GM19025 (cell line): ENCODE measurements at regions not wholly inside any gene's neighbourhood (a gene's known extent, or its start where the extent isn't known, plus 50 kb on each side); places are given as distances from the start of the nearest gene placed in this dataset.

Experiments
- ATAC-seq: cut with Tn5 transposase; IDR thresholded peaks from one replicate; pipeline ENCODE4 v1.9.1; 2021; ENCODE audit warnings: mild to moderate bottlenecking, low read depth, moderate library complexity; ENCODE audit not compliant: unreplicated experiment

DNA sequence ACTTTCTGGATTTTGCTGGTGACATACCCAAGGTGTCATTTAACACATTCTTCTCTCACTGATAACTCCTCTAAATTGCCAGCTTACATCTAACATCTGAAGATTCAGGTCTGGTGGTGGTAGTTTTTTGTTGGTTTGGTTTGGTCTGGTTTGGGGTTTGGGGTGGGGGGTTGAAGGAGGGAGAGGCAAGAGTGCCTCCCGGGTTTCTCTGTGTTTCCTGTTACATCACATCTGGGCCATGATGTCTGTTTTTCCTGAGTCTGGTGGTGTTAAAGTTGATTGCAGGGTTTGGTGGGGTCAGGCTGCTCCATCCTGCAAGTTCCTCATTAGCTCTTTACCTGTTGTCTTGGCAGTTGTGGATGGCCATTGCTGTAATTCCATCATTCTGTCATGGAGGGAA is 155.8 kb upstream of the UBL3 start:
- ATAC-seq: no peak

GRCh38 chr13:30004204-30004603 is 153.8 kb upstream of the UBL3 start:
- ATAC-seq: no peak

GRCh38 chr13:30002577-30002976 is 152.2 kb upstream of the UBL3 start:
- ATAC-seq: no peak

DNA sequence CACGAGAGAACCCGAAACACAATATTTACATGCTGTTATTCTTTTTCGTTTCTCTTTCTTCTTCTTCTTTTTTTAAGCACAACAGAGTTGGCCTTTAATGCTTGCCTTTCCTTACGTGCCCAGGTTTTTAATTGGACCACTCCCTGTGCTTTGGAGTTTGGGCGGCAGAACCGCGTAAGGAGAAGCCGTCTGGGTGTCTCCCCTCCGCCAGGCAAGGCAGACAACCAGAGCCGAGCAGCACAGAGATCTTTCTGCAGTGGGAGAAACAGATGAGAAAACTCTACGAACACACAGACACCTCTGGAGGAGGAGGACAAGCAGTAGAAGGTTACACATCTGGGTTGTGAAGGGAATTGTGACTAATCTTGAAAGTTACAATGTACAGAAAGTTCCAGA is 150.0 kb upstream of the UBL3 start:
- ATAC-seq: no peak

GRCh38 chr13:29999492-30000369 is 149.3 kb upstream of the UBL3 start:
- ATAC-seq: no peak

- ATAC-seq: no peak
Measured at GRCh38 chr13:29996316-29996715, 145.9 kb upstream of the UBL3 start.

- ATAC-seq: no peak
Measured at GRCh38 chr13:29994911-29995595, 144.6 kb upstream of the UBL3 start.

DNA sequence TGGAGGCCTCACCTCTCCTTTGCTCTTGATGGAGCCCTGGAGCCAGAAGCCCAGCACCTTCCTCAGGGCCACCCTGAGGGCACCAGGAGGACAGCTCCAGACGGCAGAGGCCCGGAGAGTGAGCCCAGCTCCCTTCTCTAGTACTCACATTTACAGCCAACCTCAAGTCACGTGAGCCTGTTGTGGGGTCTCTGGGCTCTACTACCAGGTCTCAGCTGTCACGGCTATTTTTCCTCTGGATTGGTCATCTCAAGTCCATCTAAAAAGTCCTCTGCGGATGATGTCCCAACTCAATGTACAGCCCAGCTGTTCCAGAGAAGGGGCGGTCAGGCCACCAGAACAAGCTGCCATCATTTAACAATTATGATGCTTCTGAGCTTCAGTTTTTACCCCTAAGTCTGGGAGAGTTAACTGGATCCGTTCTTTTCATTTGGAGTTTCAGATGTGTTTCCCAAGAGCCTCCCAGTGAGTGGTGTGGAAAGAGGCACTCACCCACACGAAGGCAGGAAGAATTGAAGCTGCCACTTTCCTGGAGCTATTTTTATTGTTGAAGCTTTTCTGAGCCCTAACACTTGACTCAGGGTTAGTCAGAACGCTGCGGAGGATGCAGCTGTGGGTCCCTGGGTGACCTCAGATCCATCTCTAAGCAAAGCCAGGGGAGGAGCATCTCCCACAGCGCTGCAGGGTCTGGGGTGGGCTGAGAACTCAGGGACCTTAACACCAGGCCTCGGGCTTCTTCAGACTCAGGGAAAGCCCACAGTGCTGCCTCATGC is 143.5 kb upstream of the UBL3 start:
- ATAC-seq: no peak

DNA sequence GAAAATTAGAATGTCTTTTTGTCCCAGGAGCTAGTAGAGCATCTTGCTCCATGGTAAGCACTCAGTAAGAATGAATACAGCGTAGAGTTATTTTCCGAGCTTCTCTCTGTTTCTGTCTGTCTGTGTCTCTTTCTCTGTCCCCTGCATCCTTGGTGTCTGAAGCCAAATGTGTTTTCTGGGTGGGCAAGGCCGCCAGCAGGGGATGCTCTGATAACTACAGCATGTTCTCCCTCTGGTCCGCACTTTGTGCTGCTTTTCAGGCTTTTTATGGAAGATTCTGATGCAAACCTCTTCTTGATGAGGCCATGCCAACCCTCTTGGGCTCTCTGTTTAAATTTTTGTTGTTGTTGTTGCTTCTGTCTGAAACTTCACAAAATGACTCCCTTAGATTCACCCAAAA is 142.8 kb upstream of the UBL3 start:
- ATAC-seq: no peak

GRCh38 chr13:29991343-29991742 is 140.9 kb upstream of the UBL3 start:
- ATAC-seq: no peak

DNA sequence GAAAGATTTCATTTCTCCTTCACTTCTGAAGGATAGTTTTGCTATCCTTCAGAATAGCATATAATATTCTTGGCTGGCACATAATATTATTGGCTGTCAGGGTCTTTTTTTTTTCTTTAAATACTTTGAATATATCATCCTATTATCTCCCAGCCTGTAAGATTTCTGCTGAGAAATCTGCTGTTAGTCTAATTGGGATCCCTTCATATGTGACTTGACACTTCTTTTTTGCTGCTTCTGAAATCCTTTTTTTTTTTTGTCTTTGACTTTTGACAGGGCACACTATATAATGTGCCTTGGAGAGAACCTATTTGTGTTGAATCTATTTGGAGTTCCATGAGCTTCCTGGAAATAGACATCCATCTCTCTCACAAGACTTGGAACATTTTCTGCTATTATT is 136.9 kb upstream of the UBL3 start:
- ATAC-seq: no peak

- no peak for ATAC-seq
Measured at GRCh38 chr13:29980339-29980738, 129.9 kb upstream of the UBL3 start.

DNA sequence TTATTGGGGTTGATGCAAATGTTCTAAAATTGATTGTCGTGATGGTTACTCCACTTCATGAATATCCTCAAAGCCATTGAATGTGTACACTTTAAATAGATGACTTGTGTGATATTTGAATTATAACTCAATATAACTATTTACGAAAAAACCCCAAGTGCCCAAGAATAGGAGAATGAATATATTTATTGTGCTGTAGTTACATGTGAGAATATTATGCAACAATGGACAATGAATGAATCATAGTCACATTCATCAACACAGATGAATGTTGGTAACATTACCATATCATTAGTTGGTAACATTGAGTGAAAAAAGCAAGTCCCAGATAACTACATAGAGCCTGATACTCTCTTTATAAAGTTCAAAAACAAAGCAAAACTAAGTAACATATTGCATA is 127.8 kb upstream of the UBL3 start:
- no peak for ATAC-seq

GRCh38 chr13:29977476-29978120 is 127.2 kb upstream of the UBL3 start:
- ATAC-seq: no peak

- ATAC-seq: no peak
Measured at GRCh38 chr13:29976535-29976934, 126.1 kb upstream of the UBL3 start.

GRCh38 chr13:29975283-29975682 is 124.9 kb upstream of the UBL3 start:
- ATAC-seq: no peak

- ATAC-seq: no peak
Measured at GRCh38 chr13:29969286-29969685, 118.9 kb upstream of the UBL3 start.

DNA sequence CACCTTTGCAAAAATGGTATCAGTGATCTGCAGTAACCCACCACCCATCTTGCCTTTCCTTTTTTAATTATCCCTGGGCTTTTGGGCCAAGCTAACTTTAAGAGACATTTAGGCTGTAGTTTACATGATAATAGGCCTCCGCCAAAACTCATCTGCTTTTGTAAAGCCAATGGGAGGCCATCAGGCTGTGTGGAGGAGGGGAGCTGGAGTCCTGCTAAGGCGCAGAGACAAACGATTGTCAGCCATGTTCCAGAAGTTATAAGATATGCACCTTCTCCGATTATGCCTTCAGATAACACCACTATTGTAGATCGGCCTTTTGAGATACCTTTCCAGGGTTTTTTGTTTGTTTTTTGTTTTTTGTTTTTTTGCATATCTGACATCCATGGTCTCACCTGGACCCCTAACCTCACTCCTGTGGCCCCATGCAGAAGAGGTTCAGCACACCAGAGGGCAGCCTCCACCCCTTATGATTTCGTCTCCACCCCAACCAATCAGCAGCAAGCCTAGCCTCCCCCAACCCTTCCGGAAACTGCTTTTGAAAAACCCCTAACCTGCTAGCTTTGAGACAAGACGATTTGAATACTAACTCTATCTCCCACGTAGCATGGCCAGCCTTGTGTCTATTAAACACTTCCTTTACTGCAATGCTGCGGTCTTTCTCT is 113.9 kb upstream of the UBL3 start:
- no peak for ATAC-seq

- ATAC-seq: no peak
Measured at GRCh38 chr13:29963089-29963488, 112.7 kb upstream of the UBL3 start.

DNA sequence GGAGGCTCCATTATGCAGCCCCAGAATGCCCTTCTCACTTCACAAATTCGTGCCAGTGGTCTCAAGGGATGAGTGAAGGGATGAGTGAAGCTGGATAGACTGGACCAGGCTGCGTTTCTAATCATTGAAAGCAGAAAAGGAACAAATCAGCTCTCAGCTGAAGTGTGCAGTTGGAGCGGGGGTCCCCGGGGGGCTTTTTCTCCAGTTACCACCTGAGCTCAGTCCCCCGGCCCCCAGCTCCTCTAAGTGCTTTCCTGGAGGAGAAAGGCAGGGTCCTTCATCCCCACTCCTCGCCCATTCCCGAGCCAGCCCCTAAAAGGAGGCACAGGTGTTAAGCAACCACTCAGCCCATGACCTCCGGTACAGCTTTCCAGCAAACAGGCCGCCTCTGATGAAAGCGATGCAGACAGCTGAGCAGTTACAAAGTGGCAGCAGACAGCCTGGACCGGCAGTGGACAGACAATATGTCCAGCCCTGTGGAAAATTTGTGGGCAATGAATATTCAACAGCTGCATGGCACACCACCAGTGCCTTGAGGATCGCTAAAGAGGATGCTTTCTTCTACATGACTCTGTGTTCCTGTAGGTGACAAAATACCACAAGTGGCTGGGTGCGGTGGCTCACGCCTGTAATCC is 110.7 kb upstream of the UBL3 start:
- ATAC-seq: no peak
